Epidermal melanocyte (primary cell): ENCODE measurements at regions not wholly inside any gene's neighbourhood (a gene's known extent, or its start where the extent isn't known, plus 50 kb on each side); places are given as distances from the start of the nearest gene placed in this dataset.
"Not testable (repeated sequence)": the region's sequence is repeated elsewhere in the genome, so short reads cannot be mapped to it uniquely, and the experiment has no call there.

Source experiments
- DNase-seq: peaks from one replicate; pipeline ENCODE4 v3.0.0; 2011; ENCODE audit warnings: low spot score; ENCODE audit not compliant: insufficient read length

DNA sequence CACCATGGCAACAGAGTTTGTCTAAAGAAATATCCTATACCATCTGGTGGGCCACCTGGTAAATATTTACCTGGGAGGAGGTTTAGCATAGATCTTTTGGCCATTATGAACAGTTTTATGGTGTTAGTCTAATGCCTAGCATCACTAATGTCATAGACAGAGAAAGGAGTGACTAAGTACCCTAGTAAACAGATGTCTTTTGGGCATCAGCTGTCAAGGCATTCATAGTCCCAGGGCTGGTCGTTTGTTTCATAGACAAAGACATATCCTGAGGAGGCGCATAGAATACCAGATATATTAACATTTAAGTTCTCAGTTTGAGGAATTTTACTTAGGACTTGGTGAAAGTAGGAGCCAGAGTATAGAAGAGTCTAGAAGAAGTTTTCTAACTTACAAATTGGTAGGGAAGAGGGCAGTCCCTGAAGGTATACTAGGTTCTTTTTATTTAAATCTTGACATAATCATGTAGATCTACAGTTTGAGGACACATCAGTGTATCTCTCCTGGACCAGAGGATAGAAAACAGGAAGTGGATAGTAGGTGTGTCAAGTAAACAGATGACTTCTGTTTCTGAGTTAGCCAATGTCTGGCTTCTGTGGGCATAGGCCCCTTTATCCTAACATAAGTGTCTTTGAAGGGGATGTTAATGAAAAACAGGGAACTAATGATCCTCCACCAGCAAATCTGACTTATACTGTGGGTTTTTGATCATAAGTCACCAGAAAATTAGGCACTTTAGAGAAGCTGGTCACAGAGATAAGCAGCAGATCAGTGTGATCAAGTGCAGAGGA is 105.0 kb upstream of the PRSS3 start:
- no peak for DNase-seq

DNA sequence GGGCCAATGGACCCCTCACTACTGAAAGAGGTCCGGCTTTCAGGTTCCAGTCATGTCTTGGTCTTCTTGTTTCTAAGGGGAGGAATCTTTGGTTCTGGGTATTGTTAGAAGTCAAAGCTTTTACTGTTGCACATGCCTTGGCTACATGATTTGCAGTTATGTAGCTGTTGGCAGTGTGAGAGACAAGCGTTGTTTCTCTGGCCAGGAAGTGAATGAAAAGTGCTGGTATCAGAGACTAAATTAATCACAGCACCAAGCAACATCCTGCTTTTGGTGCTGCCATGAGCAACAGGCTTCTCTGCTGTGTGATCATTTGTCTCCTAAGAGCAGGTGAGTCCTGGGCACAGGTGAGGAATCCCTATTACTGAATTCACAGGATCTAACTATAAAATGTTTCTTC is 100.1 kb upstream of the PRSS3 start:
- DNase-seq = no peak

DNA sequence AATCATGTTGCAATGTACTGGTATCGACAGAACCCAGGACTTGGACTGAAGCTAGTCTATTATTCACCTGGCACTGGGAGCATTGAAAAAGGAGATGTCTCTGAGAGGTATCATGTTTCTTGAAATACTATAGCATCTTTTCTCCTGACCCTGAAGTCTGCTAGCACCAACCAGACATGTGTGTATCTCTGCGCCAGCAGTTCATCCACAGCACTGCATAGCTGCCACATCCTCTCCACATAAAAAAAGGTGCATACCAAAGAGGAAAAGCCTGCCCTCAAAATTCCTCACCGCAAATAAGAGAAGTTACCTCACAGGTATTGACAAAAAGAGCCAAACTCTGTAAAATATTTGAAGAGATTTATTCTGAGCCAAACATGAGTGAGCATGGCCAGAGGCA is 99.5 kb upstream of the PRSS3 start:
- no peak for DNase-seq

DNA sequence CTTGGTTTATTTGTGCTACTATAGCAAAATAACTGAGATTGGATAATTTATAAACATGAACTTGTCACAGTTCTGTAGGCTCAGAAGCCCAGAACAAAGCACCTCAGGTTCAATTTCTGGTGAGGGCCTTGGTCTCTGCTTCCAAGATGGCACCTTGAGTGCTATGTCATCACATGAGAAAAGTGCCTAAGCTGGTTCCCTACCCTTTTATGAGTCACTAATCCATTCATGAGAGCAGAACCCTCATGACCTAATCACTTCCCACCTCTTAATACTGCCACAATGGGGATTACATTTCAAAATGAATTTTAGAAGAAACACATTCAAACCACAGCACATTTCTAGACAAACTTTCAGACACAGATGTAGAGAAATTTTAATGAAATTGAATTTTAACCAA is 98.2 kb upstream of the PRSS3 start:
- DNase-seq = no peak

DNA sequence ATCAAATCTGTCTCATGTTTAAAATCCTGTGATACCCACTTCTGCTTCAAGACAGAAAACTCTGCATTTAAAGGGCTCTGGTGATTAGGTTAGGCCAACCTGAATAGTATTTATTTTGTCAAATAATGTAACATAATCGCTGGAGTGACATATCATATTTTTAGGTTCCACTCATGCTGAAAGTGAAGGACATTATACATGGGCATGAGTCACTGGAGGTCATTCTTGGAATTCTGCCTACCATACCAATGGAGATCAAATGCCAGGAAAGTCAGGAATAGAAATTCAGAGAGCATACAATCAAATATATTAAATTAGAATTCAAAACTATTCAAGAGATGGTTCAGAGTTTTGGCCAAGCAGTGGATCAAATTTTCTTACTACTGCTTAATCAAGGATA is 97.1 kb upstream of the PRSS3 start:
- no peak for DNase-seq

DNA sequence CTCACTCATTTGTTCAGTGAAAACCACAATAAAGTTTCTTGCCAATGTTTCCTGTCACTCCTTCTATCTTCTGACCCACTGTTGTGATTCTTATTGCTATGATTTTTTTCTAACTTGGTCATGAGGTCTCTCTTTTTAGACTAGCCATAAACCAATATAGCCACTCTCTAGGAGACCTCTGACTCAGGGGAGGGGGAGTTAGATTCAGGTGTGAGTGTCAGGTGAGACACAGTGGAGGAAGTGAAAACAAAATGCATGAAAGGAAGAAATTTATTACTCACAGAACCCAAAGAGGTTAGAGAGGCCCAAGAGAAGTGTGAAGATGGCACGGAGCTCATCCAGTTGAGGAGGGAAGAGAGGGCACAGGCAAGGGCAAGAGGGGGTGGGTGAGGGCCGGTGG is 94.4 kb upstream of the PRSS3 start:
- not testable (repeated sequence) for DNase-seq

DNA sequence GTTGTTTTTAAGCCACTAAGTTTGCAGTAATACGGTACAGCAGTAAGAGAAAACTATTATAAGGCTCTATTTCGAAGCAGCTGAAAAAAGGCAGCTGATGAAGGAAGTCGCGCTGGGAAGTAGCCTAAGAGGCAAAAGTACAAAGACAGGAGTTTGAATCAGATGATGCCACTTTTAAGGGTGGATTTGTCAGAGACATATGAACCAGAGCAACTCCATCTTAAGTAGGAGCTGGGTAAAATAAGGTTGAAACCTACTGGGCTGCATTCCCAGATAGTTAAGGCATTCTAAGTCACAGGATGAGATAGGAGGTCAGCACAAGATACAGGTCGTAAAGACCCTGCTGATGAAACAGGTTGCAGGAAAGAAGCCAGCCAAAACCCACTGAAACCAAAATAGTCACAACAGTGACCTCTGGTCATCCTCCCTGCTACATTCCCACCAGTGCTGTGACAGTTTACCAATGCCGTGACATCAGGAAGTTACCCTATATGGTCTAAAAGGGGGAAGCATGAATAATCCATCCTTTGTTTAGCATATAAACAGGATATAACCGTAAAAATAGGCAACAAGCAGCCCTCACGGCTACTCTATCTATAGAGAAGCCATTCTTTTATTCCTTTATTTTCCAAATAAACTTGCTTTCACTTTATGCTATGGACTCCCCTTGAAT is 91.8 kb upstream of the PRSS3 start:
- no peak for DNase-seq

DNA sequence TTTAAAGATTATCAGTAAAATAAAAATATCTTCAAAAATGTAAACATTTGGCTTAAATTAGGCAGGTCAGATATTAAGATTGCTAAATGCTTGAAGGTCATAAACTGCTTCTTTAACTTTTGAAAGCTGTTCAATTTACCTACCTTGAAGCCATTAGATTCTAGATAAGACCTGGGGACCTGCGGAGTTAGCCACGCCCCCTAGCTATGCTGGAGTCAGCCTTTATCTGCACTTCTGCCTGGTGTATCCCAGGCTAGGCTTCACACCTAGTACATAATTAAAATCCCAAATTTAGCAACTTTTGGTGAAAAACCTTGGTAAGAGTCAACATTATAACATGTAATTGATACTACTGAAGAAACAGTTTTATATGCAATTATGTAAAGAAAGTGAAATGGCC is 89.9 kb upstream of the PRSS3 start:
- not testable (repeated sequence) for DNase-seq

DNA sequence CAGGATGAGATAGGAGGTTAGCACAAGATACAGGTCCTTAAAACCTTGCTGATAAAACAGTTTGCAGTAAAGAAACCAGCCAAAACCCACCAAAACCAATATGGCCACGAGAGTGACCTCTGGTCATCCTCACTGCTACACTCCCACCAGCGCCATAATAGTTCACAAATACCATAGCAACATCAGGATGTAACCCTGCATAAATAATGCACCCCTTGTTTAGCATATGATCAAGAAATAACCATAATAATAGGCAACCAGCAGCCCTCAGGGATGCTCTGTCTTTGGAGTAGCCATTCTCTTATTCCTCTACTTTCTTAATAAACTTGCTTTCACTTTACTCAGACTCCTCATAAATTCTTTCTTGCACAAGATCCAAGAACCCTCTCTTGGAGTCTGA is 86.9 kb upstream of the PRSS3 start:
- no peak for DNase-seq

DNA sequence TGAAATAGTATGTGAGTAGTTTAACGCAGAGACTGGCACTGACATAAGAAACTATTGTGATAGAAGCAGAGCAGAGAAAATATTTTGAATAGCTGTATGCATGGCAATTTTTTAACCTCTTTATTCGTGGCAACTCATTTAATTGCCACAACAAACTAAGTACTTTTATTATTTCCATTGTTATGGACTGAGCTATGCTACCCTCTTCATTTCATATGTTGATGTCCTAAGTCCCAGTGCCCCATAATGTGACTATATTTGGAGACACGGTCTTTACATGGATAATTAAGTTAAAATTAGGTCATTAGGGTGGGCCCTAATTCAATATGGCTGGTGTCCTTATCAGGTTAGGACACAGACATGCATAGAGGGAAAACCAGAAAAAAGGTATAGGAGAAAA is 86.1 kb upstream of the PRSS3 start:
- no peak for DNase-seq

DNA sequence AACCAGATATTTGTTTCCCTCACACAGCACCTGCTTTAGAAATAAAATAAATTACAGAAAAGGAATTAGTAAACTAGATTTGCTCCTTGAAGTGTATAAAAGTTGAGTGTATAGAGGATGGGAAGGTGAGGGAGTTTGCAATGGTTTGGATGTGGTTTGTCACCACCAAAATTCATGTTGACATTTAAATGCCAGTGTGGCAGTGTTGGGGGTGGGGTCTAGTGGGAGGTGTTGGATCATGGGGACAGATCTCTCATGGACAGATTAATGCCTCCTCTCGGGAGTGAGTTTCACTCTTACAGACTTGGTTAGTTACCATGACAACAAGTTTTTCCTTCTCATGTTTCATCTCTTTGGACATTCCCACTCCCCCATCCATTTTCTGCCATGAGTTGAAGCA is 83.9 kb upstream of the PRSS3 start:
- not testable (repeated sequence) for DNase-seq

DNA sequence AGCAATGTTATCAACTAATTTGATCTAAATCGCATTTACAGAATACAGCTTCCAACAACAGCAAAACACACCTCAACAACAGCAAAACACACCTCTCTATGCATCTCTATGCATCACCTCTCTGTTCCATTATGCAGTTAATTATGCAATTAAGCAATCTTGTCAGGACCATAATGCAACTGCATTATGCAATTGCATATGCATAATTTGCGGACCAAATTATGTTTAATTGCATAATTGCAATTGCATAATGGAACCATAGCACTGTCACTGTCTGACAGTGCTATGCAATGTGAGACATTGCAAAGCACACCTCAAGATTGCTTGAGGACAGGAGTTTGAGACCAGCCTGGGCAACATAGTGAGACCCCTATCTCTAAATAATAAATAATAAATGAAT is 80.4 kb upstream of the PRSS3 start:
- no peak for DNase-seq

DNA sequence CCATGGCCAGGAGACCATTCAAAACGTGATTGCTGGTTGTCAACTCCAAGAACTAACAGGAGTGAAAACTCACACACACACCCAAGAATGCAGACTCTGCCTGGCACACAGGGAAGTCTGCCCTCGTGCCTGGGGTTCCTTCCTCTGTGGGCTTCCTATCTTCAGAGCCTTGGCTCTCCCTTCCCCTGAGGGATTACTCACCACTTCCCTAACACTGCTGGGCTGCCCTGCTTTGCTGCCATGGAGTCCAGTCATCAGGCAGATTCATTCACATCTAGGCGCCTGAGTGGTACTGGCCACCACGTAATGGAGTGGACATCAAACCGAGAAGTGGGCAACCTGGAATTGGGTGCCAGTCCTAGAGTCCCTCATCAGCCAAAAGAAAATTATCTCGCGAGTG is 76.4 kb upstream of the PRSS3 start:
- no peak for DNase-seq

DNA sequence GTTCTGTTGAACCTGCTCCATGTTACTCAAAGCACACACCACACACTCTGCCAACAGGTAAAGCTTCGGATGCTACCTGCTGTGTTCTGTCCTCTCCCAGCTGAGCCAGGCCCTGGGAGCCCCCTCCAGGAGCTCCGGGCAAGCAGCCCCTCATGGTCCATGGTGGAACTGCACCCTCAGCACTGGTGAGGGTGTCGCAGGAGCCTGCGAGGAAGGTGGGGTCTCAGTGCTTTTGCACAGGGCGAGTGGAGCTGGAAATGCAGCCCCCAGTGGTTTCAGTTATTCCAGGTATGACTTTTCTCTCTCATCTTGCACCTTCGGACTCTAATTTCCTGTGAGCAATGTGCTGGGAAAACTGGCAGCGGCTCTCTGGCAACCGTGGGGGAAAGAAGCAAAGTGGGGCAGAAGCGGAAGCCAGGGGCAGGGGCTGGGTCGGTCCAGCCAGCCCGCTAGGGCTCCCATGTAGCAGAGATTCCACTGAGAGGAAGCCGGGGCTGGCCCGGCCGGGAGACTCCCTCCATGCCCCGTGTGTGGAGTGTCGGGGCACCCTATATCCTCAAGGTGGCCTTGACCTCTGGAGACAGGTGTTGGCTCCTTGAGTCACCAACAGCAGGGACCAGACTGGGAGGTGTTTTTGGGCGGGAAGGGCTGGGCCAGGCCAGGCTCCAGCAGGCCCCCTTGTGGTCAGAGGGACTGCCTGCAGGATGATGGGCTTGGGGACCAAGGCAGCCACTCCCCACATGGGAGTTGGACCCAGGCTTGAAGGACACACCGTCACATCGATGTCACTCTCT is 75.6 kb upstream of the PRSS3 start:
- no peak for DNase-seq

DNA sequence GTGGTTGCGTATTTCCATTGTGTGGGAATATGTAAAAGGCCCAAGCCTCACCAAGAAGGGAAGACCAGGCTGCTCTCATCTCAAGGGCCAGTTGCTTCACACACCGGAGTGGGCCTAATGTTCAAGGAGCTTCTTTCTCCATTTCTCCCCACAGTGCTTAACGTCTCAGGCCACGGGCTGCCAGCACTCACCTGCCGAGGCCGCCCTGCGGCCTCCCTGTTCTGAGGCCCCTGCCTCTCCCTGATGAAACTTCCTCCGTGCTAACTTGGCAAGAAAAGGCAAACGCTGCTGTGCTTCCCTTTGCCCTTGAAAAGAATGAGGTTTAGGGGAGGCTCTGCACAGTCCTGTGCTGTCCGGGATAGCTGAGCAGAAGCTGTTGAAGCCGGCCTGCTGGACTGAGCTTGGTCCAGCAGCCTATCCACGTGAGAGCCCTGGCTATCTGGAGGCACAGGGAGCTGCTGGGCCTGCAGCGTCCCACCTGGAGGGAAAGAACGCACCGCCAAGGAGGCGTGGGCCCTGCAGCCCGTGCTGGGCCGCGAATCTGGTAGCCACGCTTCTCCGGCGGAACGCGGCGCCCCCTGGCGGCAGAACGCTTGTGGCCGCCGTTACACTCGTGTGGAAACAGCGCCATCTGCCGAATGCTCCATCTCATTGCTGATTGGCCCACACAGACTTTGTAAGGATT is 73.5 kb upstream of the PRSS3 start:
- peak; percentile 19 for DNase-seq

DNA sequence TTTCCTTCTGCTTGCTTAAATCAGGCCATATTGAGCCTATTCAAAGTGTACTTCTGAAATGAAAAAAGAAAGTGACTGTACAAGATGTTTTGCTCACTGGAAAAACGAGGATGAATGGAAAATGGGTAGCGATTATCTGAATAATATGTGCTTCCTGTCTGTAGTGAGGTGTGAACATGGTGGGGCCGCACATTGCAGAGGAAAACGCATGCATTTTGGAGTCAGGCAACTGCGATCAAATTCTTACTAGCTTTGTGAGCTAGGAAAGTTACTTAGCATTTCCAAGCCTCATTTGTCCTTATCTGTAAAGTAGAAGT is 73.0 kb upstream of the PRSS3 start:
- no peak for DNase-seq

DNA sequence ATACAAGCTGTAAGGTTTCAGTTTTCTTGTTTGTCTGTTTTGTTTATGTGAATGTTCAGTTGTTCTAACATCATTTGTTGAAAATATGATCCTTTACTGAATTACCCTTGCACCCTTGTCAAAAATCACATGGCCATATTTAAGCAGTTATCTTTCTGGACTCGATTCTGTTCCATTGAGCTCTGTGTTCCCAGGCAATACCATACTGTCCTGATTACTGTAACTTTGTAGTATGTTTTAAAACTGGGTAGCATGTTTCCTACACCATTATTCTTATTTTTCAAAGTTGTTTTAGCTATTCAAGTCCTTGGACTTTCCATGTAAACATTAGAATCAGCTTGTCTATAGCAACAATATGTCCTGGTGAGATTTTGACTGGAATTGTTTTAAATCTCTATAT is 66.7 kb upstream of the PRSS3 start:
- DNase-seq = no peak

DNA sequence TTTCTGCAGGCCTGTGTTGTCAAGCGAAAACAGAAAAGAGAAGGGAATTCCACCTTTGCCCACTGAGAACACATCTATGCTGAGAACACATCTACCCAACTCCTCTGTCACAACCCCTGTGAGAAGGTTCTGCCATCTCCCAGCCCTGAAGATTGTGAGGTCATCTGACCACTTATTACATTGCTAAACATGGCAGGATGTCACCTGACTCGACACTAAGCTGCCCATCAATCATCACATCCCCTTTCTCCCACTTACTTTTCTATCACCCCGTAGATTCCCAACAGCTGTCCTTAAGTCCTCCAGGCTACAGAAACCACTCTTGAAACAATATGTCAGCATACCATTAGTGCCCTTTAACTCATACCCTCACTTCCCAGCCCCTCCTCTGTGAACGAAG is 64.2 kb upstream of the PRSS3 start:
- DNase-seq = no peak

DNA sequence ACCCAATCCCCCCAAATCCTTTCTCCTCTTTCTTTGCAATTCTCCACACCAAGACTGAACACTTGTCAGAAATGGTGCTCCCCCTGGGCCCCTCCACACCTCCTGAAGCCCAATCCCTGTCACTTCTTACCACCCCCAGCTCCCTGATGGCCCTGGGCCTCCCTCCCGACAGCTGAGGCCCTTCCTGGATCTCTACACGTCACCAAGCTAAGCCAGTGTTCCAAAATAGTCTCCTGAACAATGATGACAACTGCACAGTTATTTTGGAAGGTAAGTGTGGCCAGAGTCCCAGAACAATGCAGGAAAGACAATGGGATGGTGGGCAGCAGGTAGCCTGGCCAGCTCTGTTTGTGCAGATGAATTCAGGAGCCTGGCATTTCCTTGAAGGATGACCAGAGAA is 63.7 kb upstream of the PRSS3 start:
- no peak for DNase-seq

DNA sequence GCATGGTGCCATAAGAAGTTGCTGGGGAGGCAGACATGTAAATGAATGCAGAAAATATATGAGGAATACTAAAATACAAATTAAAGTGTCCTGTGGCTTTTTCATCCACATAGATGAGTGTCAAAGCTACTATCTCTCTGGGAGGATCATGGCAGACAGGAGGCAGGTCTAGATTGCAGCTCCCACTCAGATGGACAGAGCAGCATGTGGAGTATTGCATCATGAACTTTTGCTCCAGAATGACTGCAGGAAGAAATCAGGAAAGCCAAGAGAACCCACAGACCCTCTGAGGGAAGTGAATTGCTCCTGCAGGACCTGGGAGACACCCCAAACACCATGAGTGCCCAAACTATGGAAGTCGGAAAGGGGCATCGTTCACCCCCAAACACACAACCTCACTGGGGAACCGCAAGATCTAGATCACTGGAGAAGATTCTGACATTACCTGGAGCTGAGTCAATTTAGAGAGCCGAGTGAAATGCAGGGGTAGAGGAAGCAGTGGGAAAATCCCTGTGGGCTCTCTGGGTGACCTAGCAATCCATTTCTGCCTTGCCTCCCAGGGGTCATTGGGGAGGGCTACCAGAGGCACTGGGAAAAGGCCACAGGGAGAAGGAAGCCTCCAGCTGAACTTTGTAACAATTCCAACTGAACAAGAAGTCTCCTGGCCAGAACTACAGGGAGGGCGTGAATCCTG is 61.0 kb upstream of the PRSS3 start:
- DNase-seq = not testable (repeated sequence)
